Left cardiac atrium (tissue), 4 donors: ENCODE measurements at regions not wholly inside any gene's neighbourhood (a gene's known extent, or its start where the extent isn't known, plus 50 kb on each side); places are given as distances from the start of the nearest gene placed in this dataset.
"Not testable (repeated sequence)": the region's sequence is repeated elsewhere in the genome, so short reads cannot be mapped to it uniquely, and the experiment has no call there.

Source experiments
- ATAC-seq, 2 donors: fragments of 200-7000 bp; cut with Tn5 transposase; one replicate each; pipeline ENCODE4 v1.9.1; 2020; ENCODE audit warnings: mild to moderate bottlenecking in 2 of 2, moderate library complexity in 2 of 2
- DNase-seq: peaks from one replicate; pipeline ENCODE4 v3.0.0-alpha.2; 2020
- intact Hi-C, 2 donors: fragments of 100-400 bp; cut with DNase I; formaldehyde crosslinking; loops; one replicate each; pipeline versions ENCODE4 v1.14.1 to v1.15.1; 2022 to 2023
- donor health status: DM: no; HTN: yes; CAD: no.
- donor health status: DM: no; HTN: yes; CAD: no; lungs with severe emphysema.
- donor health status: DM: yes; HTN: yes; CAD: no.
- donor health status: Dilated cardiomyopathy.

DNA sequence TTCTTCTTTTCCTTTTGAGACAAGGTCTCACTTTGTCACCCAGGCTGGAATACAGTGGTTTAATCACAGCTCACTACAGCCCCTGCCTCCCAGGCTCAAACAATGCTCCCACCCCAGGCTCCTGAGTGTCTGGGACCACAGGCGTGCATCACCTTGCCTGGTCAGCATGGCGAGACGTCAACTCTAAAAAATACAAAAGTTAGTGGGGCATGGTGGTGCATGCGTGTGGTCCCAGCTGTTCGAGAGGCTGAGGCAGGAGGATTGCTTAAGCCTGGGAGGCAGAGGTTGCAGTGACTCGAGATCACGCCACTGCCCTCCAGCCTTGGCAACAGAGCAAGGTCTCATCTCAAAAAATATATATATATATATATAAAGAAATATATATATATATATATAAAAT, 242.4 kb downstream of the SHOX start:
- ATAC-seq (no peak), DNase-seq (no peak)
- intact Hi-C loops: no loop called here

DNA sequence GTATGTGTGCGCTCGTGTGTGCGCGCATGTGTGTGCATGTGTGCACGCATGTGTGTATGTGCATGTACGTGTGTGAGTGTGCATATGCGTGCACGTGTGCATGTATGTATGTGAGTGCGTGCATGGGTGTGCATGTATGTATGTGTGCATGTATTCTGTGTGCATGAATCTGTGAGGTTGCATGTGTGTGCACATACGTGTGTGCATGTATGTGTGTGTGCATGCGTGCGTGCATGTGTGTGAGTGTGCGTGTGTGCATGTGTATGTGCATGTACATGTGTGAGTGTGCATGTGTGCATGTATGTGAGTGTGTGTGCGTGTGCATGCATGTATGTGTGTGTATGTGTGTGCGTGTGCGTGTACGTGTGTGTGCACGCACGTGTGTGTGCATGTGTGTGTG, 241.5 kb downstream of the SHOX start:
- no peak for ATAC-seq
- intact Hi-C loops: no loop called here
- DNase-seq: no peak

- no peak for DNase-seq
- ATAC-seq: no peak
- intact Hi-C loops: no loop called here
Measured at GRCh38 chrX:871626-872025, 241.0 kb downstream of the SHOX start.

- ATAC-seq (no peak), DNase-seq (no peak)
- intact Hi-C loops: no loop called here
Measured at GRCh38 chrX:867966-868647, 237.5 kb downstream of the SHOX start.

GRCh38 chrX:867502-867901, 236.9 kb downstream of the SHOX start:
- DNase-seq (no peak), ATAC-seq (no peak)
- intact Hi-C loops: no loop called here

DNA sequence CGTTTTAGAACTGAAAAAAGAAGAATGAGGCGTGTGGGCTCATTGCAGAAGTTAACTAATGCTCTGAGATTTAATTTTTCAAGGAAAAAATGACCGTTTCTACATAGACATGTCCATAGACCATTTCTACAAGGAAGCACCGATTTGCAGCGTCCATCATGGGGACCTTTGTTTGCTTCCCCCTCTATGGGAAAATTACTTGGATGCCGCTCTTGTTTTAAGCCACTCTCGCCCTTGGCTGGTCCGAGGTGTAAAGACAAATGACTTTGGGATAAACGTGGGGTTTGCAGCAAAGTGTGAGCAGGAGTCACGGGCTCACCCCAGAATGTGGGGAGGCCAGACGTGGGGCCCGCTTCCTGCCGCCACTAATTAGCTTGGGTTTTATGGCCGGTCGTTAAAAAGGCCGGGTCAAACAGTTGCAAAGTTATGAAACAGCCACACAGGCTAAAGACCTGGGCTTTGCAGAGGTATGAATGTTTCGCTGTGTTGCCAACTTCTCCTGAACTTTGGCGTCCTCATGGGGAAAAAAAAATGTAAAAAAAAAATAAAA, 235.9 kb downstream of the SHOX start:
- no peak for DNase-seq
- ATAC-seq: no peak
- intact Hi-C loops: no loop called here

GRCh38 chrX:865422-865821, 234.8 kb downstream of the SHOX start:
- intact Hi-C loops: no loop called here
- no peak for ATAC-seq
- DNase-seq: no peak

GRCh38 chrX:861921-862320, 231.3 kb downstream of the SHOX start:
- ATAC-seq (no peak), DNase-seq (no peak)
- intact Hi-C loops: no loop called here

- intact Hi-C loops: no loop called here
- ATAC-seq (no peak), DNase-seq (no peak)
Measured at GRCh38 chrX:861340-861890, 230.8 kb downstream of the SHOX start.

GRCh38 chrX:859329-859728, 228.7 kb downstream of the SHOX start:
- intact Hi-C loops: no loop called here
- no peak for ATAC-seq

GRCh38 chrX:858542-859078, 228.0 kb downstream of the SHOX start:
- intact Hi-C loops: no loop called here
- ATAC-seq: no peak
- DNase-seq: no peak

More at GRCh38 chrX:859329-859728, 228.7 kb downstream of the SHOX start:
- DNase-seq: no peak

DNA sequence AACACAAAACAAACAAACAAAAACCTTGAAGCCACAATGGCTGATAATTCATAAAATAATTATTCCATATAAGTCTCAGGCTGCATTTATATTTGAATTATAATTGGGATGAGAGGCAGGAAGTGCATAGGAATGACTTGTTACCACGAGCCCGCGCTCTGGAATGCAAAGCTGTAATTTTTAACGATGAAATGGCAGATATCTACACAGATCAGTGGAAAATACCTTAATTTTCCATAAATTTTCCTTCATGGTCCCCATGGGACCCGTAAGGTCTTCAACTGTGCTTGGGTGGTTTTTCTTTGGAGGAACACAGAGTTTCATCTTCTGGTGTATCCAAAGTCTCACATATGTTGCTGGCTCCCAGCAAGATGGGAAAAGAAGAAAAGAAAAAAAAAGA, 226.8 kb downstream of the SHOX start:
- intact Hi-C loops: no loop called here
- DNase-seq (no peak), ATAC-seq (no peak)

GRCh38 chrX:856566-857290, 226.1 kb downstream of the SHOX start:
- DNase-seq (no peak), ATAC-seq (no peak)
- intact Hi-C loops: no loop called here

- intact Hi-C loops: no loop called here
- ATAC-seq (no peak), DNase-seq (no peak)
Measured at GRCh38 chrX:853304-853703, 222.7 kb downstream of the SHOX start.

- no peak for ATAC-seq
- DNase-seq: no peak
- intact Hi-C loops: no loop called here
Measured at GRCh38 chrX:850471-850916, 219.9 kb downstream of the SHOX start.

DNA sequence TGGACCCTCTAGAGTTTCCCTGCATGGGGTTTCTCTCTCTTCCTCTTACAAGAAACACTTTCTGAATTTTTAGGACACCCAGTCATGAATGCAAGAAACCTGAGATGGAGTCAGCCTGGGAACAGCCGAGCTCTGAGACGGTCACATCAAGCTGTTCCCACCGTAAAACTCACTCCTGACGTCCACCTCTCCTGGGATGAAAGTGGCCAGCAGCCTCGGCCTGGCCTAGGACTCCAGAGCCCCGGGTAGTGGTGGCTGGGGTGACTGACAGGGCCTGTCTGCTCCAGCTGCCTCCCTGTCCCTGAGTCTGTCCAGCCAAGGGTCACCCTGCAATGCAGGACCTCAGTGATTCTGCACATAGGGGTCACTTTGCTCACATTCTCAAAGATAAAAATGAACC, 217.8 kb downstream of the SHOX start:
- ATAC-seq (no peak), DNase-seq (no peak)
- intact Hi-C loops: no loop called here

DNA sequence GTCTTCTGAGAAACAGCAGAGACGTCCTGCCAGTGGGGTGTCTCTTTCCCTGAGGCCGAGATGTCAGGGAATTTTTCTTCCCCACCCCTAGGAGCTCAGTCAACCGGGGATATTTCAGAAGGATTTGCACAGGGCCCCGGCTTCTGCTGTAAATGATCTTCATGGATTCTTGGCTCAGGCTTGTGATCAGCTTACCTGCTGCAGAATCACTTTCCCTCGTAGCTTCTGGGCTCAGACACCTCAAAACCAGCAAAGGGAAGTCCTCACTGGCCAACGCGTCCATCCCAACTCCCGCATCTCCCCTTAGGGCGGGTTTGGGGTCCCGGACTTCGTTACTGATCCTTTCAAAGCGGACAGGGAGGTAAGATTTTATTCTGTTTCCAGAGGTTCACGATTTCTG, 212.7 kb downstream of the SHOX start:
- intact Hi-C loops: no loop called here
- no peak for ATAC-seq
- DNase-seq: no peak

DNA sequence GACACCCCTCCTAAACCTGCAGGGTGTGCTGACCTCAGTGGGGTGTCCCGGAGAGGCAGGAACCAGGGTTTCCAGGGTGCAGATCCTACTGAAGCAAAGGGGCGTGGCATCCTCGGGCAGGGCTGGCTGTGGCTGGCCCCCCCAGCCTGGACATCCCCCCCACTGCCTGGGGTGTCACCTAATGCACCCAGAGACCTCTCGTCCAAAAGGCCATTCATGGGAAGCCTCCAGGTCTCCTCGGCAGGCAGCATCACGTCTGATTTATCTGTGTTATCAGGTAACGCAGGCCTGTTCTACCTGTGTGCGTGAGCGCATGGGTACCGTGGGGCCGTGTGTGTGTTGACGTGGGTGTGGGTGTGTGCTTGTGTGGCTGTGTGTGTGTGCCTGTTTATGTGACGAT, 210.0 kb downstream of the SHOX start:
- ATAC-seq (no peak), DNase-seq (no peak)
- intact Hi-C loops: no loop called here

- not testable (repeated sequence) for DNase-seq, ATAC-seq
Measured at GRCh38 chrX:838666-839065, 208.1 kb downstream of the SHOX start.

GRCh38 chrX:835857-836256, 205.3 kb downstream of the SHOX start:
- ATAC-seq, intact Hi-C loops, DNase-seq: not testable (repeated sequence)

More at GRCh38 chrX:838666-839065, 208.1 kb downstream of the SHOX start:
- intact Hi-C loops: not testable (repeated sequence)
